ENCODE measurements at regions not wholly inside any gene's neighbourhood (a gene's known extent, or its start where the extent isn't known, plus 50 kb on each side); places are given as distances from the start of the nearest gene placed in this dataset.

DNA sequence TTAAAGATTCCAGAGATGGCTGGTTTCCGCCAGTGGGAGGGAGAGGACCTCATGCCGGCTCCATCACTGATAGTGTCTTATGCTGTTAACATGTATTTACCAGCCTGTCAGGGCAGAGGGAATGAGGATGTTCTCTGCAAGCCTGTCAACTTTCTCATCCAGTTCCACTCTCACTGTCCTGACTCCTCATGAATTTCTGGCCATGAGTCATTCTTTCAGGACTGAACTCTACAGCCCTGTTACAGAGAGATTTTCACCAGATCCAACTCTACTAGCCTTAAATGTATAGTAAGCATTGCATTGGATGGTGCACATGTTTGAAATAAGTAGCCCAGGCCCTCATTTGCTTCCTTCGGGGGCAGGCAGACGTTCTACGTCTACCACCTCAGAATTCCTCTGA lies 387.7 kb downstream of the TMEM135 start:
- DNase-seq (ENCODE audit: low spot score): no peak

DNA sequence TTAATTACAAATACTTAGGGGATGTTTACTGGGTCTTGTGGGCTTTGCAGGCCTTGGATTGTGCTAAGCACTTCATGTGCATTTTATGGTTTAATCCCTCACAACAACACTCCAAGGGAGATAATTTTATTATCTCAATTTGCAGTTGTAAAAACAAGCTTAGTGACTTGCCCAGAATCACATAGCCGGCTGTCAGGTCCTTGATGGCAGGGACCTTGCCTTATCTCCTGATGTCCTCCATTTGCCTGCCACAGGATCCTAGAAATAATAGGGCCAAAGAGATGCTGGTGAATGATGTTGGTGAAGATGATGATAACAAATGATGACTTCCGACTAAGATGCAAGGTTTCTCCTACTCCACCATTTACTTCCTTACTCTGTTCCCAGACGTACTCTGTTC lies 385.4 kb downstream of the TMEM135 start:
- DNase-seq (ENCODE audit: low spot score): no peak

DNA sequence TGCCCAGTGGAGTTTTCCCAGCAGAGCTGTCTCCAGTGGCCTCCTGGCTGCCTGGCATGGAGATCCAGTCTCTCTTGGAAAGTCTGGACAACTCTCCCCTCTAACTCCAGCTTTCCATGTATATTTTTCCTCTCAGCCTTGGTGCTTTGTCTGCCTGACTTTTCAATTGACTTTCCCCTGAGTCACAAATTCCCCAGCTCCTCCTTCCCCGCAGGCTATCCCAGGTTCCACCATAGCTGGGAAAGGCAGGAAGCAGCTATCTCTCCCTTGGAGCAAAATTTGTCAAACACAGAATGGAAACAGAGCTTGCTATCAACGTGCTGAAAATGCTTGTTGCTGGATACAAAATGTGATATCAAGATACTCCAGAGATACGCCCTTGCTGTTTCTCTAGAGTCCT lies 384.8 kb downstream of the TMEM135 start:
- DNase-seq (ENCODE audit: low spot score): peak; percentile 15

- peak; percentile 53 for DNase-seq (ENCODE audit: low spot score)
These were observed 383.7 kb downstream of the TMEM135 start for GRCh38 chr11:87421422-87421821.

- no peak for DNase-seq (ENCODE audit: low spot score)
These were observed 380.2 kb downstream of the TMEM135 start for GRCh38 chr11:87417951-87418350.

- no peak for DNase-seq (ENCODE audit: low spot score)
These were observed 368.1 kb downstream of the TMEM135 start for GRCh38 chr11:87405843-87406242.

DNA sequence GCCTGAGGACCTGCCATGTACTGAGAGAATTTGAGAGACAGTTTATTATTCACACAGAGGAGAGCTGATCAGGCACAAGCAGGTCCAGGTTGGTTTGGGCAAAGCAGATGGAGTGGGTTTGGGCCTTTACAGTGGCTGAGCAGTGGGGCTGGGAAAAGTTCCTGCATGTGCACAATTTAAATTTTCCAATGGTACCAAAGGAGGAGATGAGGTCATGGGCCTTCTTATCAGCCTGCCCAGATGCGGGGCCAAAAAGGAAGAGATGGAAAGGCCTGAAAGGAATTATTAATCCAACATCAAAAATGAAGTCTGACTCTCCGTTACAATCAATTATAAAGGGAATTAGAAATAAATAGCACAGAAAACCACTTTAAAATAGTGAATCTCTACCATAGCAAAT lies 367.6 kb downstream of the TMEM135 start:
- no peak for DNase-seq (ENCODE audit: low spot score)

DNA sequence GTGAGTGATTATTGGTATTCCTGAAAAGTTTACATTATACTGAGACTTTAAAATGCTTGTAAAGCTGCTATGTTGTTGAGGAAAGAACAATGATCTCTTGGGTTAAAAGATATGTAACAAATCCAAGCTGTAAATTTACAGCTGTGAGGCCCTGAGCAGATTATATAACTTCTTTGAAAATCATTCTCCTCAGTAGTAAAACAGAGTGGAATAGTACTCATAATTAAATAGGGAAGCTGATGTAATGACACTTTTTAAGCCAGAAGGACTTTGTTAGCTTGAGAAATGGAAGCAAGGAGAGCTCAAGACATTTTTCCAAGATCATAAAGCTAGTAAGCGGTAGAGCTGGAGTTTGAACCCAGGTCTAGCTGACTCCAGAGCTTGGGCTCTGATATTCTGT lies 363.9 kb downstream of the TMEM135 start:
- DNase-seq (ENCODE audit: low spot score): no peak

- DNase-seq (ENCODE audit: low spot score): no peak
These were observed 361.6 kb downstream of the TMEM135 start for GRCh38 chr11:87399341-87399740.

- DNase-seq (ENCODE audit: low spot score): no peak
These were observed 361.2 kb downstream of the TMEM135 start for GRCh38 chr11:87398931-87399330.

DNA sequence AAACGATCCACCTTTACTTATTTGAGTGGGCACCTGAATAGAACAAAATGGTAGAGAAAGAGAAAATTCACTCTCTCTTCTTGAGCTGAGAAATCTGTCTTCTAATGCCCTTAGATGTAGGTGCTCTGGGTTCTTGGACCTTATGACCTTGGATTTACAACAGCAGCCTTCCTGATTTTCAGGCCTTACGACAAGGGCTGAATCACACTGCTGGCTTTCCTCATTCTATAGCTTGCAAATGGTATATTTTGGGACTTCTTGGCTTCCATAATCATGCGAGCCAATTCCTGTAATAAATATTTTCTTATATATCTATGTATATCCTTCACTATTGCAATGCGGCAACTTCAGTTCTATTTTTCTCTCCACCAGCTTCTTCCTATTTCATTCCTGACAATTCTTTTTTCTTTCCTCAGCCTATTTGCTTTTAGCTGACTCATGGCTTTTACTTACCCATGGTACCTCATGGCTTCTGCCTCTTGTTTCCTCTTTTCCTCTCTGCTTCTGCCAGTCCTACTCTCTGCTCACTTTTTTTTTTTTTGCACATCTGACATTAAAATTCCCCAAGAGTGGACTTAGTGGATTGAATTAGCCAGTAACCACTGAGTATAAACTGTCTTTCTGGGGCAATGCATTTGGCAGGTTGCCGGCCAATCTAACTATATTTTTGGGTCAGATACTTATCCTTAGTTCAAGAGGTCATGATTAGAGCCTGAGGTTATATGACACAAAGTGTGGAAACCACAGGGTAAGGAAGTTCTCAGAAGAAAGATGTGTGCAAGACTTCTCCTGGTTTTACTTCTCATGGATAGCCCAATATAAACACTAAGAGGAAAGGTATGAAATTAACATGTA lies 359.5 kb downstream of the TMEM135 start:
- no peak for DNase-seq (ENCODE audit: low spot score)

DNA sequence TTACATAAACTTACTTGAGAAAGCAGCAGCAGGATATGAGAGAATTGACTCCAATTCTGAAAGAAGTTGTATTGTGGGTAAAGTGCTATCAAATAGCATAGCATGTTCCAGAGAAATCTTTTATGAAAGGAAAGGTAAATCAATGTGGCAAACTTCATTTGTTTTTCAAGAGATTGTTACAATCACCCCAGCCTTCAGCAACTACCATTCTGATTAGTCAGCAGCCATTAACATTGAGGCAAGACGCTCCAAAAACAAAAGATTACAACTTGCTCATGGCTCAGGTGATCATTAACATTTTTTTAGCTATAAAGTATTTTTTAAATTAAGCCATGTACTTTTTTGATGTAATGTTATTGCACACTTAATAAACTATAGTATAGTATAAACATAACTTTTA lies 357.2 kb downstream of the TMEM135 start:
- DNase-seq (ENCODE audit: low spot score): no peak

- no peak for DNase-seq (ENCODE audit: low spot score)
These were observed 354.9 kb downstream of the TMEM135 start for GRCh38 chr11:87392665-87393064.

- DNase-seq (ENCODE audit: low spot score): no peak
These were observed 353.8 kb downstream of the TMEM135 start for GRCh38 chr11:87391496-87391895.

DNA sequence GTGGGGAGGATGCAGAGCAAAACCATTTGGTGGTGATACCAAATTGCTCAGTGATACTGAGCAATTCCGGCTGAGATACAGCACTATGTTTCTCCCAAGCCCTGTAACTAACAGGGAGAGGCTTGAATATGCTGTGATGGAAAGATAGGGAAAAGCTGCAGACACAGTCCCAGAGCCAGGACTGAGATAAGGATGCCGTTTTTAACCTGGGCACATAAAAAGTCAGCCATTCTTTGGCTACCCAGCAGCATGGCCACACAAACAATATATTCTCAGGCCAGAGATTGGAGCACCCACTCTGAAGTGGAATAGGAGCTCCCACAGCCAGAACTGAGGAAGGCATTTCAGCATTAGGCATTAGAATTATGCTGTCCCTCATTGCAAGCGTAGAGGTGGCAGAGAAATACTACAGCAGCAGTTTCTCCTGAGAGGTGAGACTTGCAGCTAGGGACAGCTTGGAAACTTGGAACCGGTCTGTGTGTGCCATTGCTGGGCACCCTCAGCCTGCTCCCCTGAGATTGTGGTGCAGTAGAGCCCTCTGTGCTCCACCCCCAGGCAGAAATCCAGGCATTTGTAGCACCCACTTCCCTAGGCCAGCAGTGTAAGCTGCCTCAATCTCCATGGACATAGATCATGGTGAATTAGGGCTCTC lies 346.5 kb downstream of the TMEM135 start:
- no peak for DNase-seq (ENCODE audit: low spot score)

DNA sequence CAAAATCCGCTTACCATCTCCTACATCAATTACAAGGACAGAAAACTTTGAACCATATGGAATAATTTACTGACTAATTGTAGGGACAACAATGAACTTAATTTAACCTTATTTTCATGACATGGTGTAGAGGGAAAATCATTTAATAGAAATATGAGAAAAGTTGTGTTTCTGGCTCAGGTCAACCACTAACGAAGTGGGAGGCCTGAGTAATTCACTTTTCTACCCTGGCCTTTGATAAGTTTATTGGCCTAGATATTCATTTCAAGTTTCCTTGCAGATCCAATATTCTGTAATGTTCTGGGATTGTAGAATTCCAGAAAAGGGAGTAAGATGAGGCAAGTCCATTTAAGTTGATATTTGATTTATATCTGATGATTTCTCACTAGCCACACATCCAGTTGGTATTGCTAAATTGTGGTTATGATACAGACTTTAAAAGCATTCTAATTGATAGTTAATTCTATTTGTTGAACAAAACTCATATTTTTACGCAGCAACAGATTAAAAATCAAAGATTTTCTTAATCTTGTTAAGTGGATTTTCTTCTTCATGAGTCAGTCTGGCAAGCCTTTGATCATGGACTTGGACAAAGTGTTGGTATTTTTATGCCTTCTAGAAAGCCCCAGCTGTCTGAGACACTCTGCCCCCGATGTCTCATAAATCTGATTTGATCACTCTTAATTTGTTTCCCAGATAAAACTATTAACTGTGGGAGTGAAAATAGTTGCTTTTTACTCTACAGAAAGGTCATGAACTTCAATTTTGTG lies 336.5 kb downstream of the TMEM135 start:
- DNase-seq (ENCODE audit: low spot score): no peak

Measured in COLO829 (cell line).